NCI-H146 treated with DMSO at 0.1 percent for 48 hours (cell line): ENCODE measurements at regions not wholly inside any gene's neighbourhood (a gene's known extent, or its start where the extent isn't known, plus 50 kb on each side); places are given as distances from the start of the nearest gene placed in this dataset.

Experiments used
- DNase-seq: peaks from one replicate; lab custom pipeline; 2025; ENCODE audit not compliant: unreplicated experiment; lab: John Stamatoyannopoulos, UW

DNA sequence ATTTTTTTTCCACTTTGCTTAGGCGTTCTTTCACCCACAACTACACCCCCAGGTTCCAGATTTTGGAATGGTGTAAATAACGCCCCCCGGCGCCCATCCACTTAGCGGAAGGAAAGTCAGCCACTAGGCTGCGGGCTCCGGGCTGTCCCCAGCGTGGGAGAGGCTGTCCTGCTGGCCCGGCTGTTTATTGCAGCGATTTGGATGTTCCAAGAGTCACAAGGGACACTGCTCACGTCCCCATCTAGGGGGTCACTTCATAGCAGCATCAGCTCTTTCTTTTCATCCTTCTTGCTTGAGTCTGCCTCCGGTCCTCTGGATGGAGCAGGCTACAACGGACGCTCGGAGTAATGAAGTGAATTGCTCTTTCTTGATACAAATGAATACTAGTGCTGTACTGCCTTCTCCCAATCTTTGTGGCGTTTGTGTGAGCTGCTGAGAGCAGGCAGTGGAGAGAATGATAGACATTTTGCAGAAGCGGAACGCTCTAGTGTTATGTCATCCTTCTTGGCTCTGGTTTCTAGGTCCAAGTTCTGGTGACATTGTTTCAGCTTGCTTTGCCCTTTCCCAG lies 50.7 kb upstream of the PAIP2B start:
- no peak for DNase-seq

DNA sequence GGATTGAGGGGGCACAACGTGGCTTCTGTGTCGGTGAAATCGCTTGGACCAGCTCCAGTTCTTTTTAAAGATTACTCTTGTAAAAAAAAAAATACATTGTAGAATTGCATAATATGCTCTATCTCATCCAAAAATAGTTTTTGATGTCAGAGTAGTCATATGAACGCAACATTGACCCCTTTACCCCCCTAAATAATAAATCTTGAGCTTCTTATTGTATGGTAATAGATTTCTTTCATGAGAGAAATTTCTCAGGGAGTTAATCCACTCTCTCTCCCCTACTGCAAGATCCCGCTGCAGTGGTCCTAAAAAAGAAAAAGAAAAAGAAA lies 50.2 kb upstream of the PAIP2B start:
- no peak for DNase-seq

DNA sequence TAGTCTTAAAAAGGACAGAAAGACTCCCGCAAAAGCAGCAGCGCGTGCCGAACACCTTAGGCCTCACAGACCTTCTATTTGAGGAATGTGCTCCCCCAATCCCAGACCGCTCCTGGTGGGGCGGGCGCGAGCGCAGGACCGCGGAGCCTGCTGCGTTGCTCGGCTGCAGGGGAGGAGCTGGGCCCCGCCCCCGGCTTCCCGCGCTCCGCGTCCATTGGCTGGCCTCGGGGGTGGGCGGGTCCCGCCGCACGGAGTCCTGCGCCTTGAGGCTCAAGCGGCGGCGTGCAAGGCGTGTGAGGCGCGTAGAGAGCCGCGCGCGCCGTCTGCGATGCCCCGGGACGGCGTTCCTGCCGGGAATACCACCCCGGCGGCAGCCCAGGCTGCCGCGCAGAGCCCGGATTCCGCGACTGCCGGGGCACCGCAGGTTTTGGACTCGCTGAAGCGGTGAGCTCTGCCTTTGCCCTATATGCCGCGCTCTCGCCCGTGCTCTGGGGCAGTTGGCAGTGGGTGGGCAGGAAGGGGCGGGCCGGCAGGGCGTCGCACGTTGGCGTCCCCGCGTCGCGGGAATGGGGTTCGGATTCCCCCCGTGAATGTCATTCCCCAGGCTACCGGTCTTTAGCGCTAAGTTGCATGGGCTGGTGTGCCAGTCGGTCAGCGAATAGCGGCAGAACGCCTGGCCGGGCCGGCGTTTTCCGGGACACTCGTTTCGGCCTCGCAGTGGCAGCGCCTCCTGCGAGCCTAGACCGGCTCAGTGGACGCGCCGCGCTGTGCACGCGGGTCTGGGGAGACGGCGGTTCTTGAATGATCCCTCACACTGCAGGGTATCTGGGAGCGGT lies 49.6 kb upstream of the PAIP2B start:
- DNase-seq = peak; percentile 72
